Adrenal gland (tissue), 9 donors: ENCODE measurements at regions not wholly inside any gene's neighbourhood (a gene's known extent, or its start where the extent isn't known, plus 50 kb on each side); places are given as distances from the start of the nearest gene placed in this dataset.

ENCODE experiments used
- DNase-seq, 7 donors: peaks; one replicate each; pipeline ENCODE4 v3.0.0-alpha.2; 2019 to 2020
- H3K27ac ChIP-seq, 5 donors: fragments of 200-600 bp; sonication (generic) in 4 of 5; 1 replicate in 3 of 5; 2 replicates in 2 of 5; pipeline versions ENCODE4 v1.5.1 to v1.8.0; 2016 to 2020; ENCODE audit warnings: mild to moderate bottlenecking in 1 of 5
- H3K27me3 ChIP-seq: fragments of 200-600 bp; 2 replicates; pipeline ENCODE4 v1.8.0; 2021
- H3K36me3 ChIP-seq, 2 donors: fragments of 200-600 bp; replicated peaks in 1 of 2; 1 replicate in 1 of 2; 2 replicates in 1 of 2; pipeline versions ENCODE4 v1.5.1 to v1.8.0; 2018 to 2022
- H3K4me1 ChIP-seq, 2 donors: fragments of 200-600 bp; replicated peaks in 1 of 2; 1 replicate in 1 of 2; 2 replicates in 1 of 2; pipeline versions ENCODE4 v1.5.1 to v1.8.0; 2018 to 2021
- H3K4me3 ChIP-seq, 4 donors: fragments of 200-600 bp; sonication (generic) in 3 of 4; one replicate each; pipeline ENCODE4 v1.5.1; 2016 to 2018
- H3K9me3 ChIP-seq, 3 donors: fragments of 200-600 bp; sonication (generic) in 1 of 3; replicated peaks in 1 of 3; 1 replicate in 2 of 3; 2 replicates in 1 of 3; pipeline versions ENCODE4 v1.5.1 to v1.8.0; 2016 to 2021
- POLR2A ChIP-seq, 2 donors: fragments of 450-650 bp; IDR thresholded peaks; one replicate each; pipeline ENCODE4 v1.6.1; 2017; ENCODE audit warnings: antibody characterized with exemption in 2 of 2, mild to moderate bottlenecking in 2 of 2, moderate library complexity in 1 of 2
- WGBS, 4 donors: extraction: QIAGEN DNeasy Blood & Tissue Kit in 2 of 4; methylation state at CpG; one replicate each; pipeline versions ENCODE4 v1.1.5 to v1.1.7; 2013 to 2017; 5-methylcytosine and 5-hydroxymethylcytosine counted together
- intact Hi-C, 2 donors: fragments of 100-400 bp; cut with DNase I; formaldehyde crosslinking; loops; one replicate each; pipeline versions ENCODE4 v1.14.1 to v1.15.0; 2022 to 2023
- TF ChIP-seq, protein P1 (sequence below), 6 experiments: fragments of 450-650 bp in 4 of 6; fragments of 200-600 bp in 2 of 6; sonication (generic) in 1 of 6; IDR thresholded peaks; 1 replicate in 5 of 6; 2 replicates in 1 of 6; pipeline versions ENCODE4 v1.5.1 to v1.8.0; 2016 to 2021; ENCODE audit warnings: antibody characterized with exemption in 6 of 6, mild to moderate bottlenecking in 2 of 6, moderate library complexity in 1 of 6
- donor health status: healthy with polysubstance abuse.
- donor health status: Bipolar disorder and iron deficiency.
- donor health status: DM: yes; HTN: yes; CAD: no.
- donor health status: DM: no; HTN: no; CAD: no.
- donor health status: DM: no; HTN: no; CAD: no.

DNA sequence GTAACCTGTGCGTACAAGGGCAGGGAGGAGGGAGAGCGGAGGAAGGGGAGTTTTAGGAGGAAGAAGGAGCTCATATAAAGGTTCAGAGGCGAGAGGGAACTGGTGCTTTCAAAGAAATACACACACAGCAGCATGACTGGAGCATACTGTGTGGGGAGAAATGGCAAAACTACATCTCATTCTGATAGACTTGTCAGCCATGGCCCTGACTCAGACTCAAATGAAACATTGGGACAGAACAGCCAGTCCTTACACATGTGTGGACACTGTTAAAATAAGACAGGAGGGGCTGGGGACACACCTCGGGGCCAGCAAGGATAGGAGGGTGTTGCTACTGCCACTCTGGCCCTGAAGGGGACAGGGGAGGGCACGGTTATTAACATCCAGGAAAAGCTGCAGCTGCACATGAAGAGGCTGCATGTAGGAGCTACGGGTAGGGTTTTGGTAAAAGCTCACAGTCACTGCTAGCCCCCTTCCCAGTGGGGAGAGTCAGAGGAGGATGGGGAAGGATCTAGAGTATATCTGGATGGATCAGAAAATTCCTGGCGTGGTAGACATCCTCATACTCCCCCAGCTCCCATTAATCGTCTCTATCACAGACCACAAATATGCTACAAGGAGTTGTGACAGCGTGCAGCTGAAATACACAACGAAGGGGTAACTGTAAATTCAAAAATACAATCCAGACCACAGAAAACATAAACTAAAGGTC is 110.5 kb downstream of the GATA6 start:
- Histone ChIP-seq H3K27ac (no peak overlapping the region), H3K4me3 (no peak overlapping the region), H3K9me3 (no peaks in the 10 kb centered on the region), H3K27me3 (no peaks in the 10 kb centered on the region), H3K36me3 (no peaks in the 10 kb centered on the region), H3K4me1 (peaks cover 12 to 19% of the 10 kb centered on the region in 2 donors)
- WGBS, 4 donors: 81 to 88% (median 86%) methylated on average over 10 of the region's 10 CpGs
- intact Hi-C loops: loop anchor here in 1 of 2 donors (10.0 kb wide), 1 partner anchor 55 kb away; no protein-coding TSS in a partner anchor
- DNase-seq: no peak
- no peak for TF ChIP-seq POLR2A (IDR thresholded peaks at IDR 0.05)
- TF ChIP-seq, protein P1, sequence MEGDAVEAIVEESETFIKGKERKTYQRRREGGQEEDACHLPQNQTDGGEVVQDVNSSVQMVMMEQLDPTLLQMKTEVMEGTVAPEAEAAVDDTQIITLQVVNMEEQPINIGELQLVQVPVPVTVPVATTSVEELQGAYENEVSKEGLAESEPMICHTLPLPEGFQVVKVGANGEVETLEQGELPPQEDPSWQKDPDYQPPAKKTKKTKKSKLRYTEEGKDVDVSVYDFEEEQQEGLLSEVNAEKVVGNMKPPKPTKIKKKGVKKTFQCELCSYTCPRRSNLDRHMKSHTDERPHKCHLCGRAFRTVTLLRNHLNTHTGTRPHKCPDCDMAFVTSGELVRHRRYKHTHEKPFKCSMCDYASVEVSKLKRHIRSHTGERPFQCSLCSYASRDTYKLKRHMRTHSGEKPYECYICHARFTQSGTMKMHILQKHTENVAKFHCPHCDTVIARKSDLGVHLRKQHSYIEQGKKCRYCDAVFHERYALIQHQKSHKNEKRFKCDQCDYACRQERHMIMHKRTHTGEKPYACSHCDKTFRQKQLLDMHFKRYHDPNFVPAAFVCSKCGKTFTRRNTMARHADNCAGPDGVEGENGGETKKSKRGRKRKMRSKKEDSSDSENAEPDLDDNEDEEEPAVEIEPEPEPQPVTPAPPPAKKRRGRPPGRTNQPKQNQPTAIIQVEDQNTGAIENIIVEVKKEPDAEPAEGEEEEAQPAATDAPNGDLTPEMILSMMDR (IDR thresholded peaks at IDR 0.05): no peak

DNA sequence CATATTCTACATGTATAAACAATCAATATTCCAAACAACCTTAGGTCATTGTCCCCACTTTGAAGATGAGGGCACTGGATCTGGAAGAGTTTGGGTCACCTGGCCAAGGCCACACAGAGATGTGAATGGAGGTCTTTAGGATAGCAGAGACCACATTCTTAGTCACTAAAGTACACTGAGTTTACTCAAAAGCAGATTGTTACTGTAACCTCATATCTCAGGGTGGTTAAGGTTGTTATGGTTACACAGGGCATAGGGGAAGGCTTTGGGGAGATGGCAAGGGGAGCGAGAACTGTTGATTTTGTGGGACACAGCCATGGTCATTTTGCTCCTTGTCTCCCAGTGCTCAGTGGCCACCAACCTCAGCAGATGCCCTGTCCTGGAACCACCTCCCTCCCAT is 109.4 kb downstream of the GATA6 start:
- 97 to 100% (median 100%) methylated on average over 1 of the region's 1 CpG; no CpG with 5 or more reads in 1 of the 4 donors for WGBS, 4 donors
- H3K36me3 ChIP-seq: no peaks in the 10 kb centered on the region
- DNase-seq: no peak
- H3K9me3 ChIP-seq: no peaks in the 10 kb centered on the region
- TF ChIP-seq, protein P1 (IDR thresholded peaks at IDR 0.05): no peak
- no peak for TF ChIP-seq POLR2A (IDR thresholded peaks at IDR 0.05)
- H3K27ac ChIP-seq: no peak overlapping the region
- intact Hi-C loops: loop anchor here in 1 of 2 donors (10.0 kb wide), 1 partner anchor 54 kb away; no protein-coding TSS in a partner anchor
- peaks cover 12 to 19% of the 10 kb centered on the region in 2 donors for H3K4me1 ChIP-seq
- H3K4me3 ChIP-seq: no peak overlapping the region
- no peaks in the 10 kb centered on the region for H3K27me3 ChIP-seq

DNA sequence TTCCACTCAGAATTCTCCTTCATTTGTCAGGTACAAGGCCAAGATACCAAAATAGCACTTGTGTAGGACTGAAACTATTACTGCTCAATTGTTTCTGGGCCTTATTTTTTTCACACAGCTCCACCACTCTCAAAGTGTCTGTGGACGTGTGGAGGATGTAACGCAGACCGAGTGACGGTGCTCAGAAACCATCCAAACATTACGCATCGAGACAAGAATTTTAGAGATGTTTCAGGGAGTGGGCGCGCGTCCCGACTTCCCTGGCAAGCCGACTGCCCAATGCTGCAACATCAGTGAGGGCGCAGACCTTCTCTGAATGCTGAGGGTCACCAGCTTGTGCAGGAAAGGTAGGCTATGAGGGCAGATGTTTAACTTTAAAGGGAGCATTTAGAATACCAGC is 108.4 kb downstream of the GATA6 start:
- WGBS, 4 donors: 95 to 97% (median 96%) methylated on average over 12 of the region's 12 CpGs
- Histone ChIP-seq H3K4me1 (peaks cover 12 to 17% of the 10 kb centered on the region in 2 donors), H3K36me3 (no peaks in the 10 kb centered on the region), H3K27me3 (no peaks in the 10 kb centered on the region), H3K4me3 (no peak overlapping the region), H3K9me3 (no peaks in the 10 kb centered on the region), H3K27ac (no peak overlapping the region)
- TF ChIP-seq POLR2A (IDR thresholded peaks at IDR 0.05): no peak
- TF ChIP-seq, protein P1 (IDR thresholded peaks at IDR 0.05): no peak
- intact Hi-C loops: loop anchor here in 1 of 2 donors (10.0 kb wide), 1 partner anchor 53 kb away; no protein-coding TSS in a partner anchor
- DNase-seq: no peak

DNA sequence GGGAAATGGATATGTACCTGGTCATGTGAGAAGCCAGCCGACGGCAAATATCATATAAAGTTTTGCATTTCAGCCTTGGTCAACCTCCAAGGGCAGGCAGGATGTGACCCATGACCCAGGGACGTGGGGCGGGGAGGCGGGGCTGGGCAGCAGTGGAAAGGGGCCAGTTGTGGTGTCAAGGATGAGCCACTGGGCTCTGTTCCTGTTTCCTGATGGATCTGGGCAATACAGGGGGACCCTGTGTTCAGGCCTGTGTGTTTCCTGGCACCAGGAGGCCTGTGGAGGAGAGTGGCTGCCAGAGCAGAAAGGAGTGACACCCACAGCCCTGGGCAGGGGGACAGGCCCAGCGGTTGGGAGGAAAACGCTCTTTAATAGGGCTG is 106.9 kb downstream of the GATA6 start:
- H3K27ac ChIP-seq: peak overlapping the region in 2 of 5 donors; percentile 57 to 59
- no peak overlapping the region for H3K4me3 ChIP-seq
- H3K36me3 ChIP-seq: no peaks in the 10 kb centered on the region
- peak; percentile 37 to 75 (median 49) for DNase-seq
- H3K9me3 ChIP-seq: no peaks in the 10 kb centered on the region
- peaks cover 12 to 16% of the 10 kb centered on the region in 2 donors for H3K4me1 ChIP-seq
- TF ChIP-seq POLR2A (IDR thresholded peaks at IDR 0.05): no peak
- TF ChIP-seq, protein P1 (IDR thresholded peaks at IDR 0.05): no peak
- WGBS, 4 donors: 54 to 78% (median 61%) methylated on average over 7 of the region's 7 CpGs
- H3K27me3 ChIP-seq: no peaks in the 10 kb centered on the region
- intact Hi-C loops: loop anchor here in 1 of 2 donors (10.0 kb wide), 1 partner anchor 52 kb away; no protein-coding TSS in a partner anchor
